ENCODE measurements at regions not wholly inside any gene's neighbourhood (a gene's known extent, or its start where the extent isn't known, plus 50 kb on each side); places are given as distances from the start of the nearest gene placed in this dataset.

DNA sequence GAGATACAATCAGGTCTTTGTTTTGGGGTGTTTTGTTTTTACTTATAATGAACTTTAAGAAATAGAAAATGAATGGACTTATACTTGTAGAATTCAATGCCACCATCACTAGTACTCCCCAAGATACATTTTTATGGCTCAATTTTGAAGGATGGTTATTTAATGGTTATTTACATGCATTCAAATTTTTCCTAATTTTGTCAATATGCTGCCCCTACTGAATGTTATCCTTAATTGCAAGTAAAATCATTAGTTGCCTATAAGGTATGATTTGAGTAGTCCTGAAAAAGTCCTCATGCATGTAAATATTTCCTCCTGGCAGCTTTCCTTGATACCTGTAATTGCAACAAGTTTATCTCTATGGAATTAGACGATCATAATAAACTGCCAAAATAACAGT lies 391.2 kb downstream of the BCAT1 start:
- TF ChIP-seq, protein P1, sequence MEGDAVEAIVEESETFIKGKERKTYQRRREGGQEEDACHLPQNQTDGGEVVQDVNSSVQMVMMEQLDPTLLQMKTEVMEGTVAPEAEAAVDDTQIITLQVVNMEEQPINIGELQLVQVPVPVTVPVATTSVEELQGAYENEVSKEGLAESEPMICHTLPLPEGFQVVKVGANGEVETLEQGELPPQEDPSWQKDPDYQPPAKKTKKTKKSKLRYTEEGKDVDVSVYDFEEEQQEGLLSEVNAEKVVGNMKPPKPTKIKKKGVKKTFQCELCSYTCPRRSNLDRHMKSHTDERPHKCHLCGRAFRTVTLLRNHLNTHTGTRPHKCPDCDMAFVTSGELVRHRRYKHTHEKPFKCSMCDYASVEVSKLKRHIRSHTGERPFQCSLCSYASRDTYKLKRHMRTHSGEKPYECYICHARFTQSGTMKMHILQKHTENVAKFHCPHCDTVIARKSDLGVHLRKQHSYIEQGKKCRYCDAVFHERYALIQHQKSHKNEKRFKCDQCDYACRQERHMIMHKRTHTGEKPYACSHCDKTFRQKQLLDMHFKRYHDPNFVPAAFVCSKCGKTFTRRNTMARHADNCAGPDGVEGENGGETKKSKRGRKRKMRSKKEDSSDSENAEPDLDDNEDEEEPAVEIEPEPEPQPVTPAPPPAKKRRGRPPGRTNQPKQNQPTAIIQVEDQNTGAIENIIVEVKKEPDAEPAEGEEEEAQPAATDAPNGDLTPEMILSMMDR (IDR thresholded peaks at IDR 0.05): no peak
- no peak for TF ChIP-seq POLR2A (IDR thresholded peaks at IDR 0.05)
